GM23338 (cell line): ENCODE measurements at regions not wholly inside any gene's neighbourhood (a gene's known extent, or its start where the extent isn't known, plus 50 kb on each side); places are given as distances from the start of the nearest gene placed in this dataset.

Experiments
- ATAC-seq: fragments of 200-7000 bp; cut with Tn5 transposase; 3 replicates; pipeline ENCODE4 v1.9.1; 2020
- DNase-seq: peaks from one replicate; pipeline ENCODE4 v3.0.0-alpha.2; 2015; ENCODE audit warnings: low spot score
- H2AFZ ChIP-seq: fragments of 200-600 bp; sonication (generic); 2 replicates; pipeline ENCODE4 v1.8.0; 2016; ENCODE audit warnings: antibody characterized with exemption, mild to moderate bottlenecking, moderate library complexity
- H3F3A ChIP-seq: fragments of 200-600 bp; sonication (generic); replicated peaks from 2 replicates; pipeline ENCODE4 v1.8.0; 2017; ENCODE audit warnings: antibody characterized with exemption, mixed run types, low read depth
- H3K27ac ChIP-seq: fragments of 200-600 bp; sonication (generic); 2 replicates; pipeline ENCODE4 v1.6.1; 2016; ENCODE audit warnings: low read depth
- H3K27me3 ChIP-seq: fragments of 200-600 bp; sonication (generic); 2 replicates; pipeline ENCODE4 v1.8.0; 2016; ENCODE audit warnings: mild to moderate bottlenecking, mixed run types, moderate library complexity; ENCODE audit not compliant: insufficient read depth
- H3K36me3 ChIP-seq: fragments of 200-600 bp; sonication (generic); 2 replicates; pipeline ENCODE4 v1.8.0; 2016; ENCODE audit warnings: mild to moderate bottlenecking; ENCODE audit not compliant: insufficient read depth
- H3K4me1 ChIP-seq: fragments of 200-600 bp; sonication (generic); 2 replicates; pipeline ENCODE4 v1.8.0; 2016; ENCODE audit warnings: mild to moderate bottlenecking, moderate library complexity; ENCODE audit not compliant: insufficient read depth
- H3K4me2 ChIP-seq: fragments of 200-600 bp; sonication (generic); 2 replicates; pipeline ENCODE4 v1.7.1; 2017; ENCODE audit warnings: mixed run types
- H3K4me3 ChIP-seq: fragments of 200-600 bp; sonication (generic); 2 replicates; pipeline ENCODE4 v1.6.1; 2016; ENCODE audit warnings: mixed run types
- H3K79me2 ChIP-seq: fragments of 200-600 bp; sonication (generic); replicated peaks from 2 replicates; pipeline ENCODE4 v1.8.0; 2017; ENCODE audit warnings: mild to moderate bottlenecking; ENCODE audit not compliant: insufficient read depth
- H3K9me2 ChIP-seq: fragments of 200-600 bp; sonication (generic); 2 replicates; pipeline ENCODE4 v1.8.0; 2017; ENCODE audit not compliant: insufficient read depth
- H4K20me1 ChIP-seq: fragments of 200-600 bp; sonication (generic); replicated peaks from 2 replicates; pipeline ENCODE4 v1.8.0; 2017; ENCODE audit warnings: mild to moderate bottlenecking; ENCODE audit not compliant: insufficient read depth
- H3K27ac Mint-ChIP-seq: 2 replicates; pipeline ENCODE4 v1.8.0; 2020; ENCODE audit warnings: inconsistent platforms, mild to moderate bottlenecking, moderate library complexity, mixed read lengths
- H3K27me3 Mint-ChIP-seq: 3 replicates; pipeline ENCODE4 v1.8.0; 2022; ENCODE audit warnings: low read depth, mild to moderate bottlenecking, moderate library complexity, mixed read lengths, inconsistent platforms; ENCODE audit not compliant: insufficient read depth, poor library complexity
- H3K36me3 Mint-ChIP-seq: 3 replicates; pipeline ENCODE4 v1.8.0; 2021; ENCODE audit warnings: low read depth, mild to moderate bottlenecking, inconsistent platforms, moderate library complexity, mixed read lengths
- H3K4me1 Mint-ChIP-seq: 3 replicates; pipeline ENCODE4 v1.8.0; 2020; ENCODE audit warnings: mild to moderate bottlenecking, inconsistent platforms, mixed read lengths
- H3K4me3 Mint-ChIP-seq: 3 replicates; pipeline ENCODE4 v1.8.0; 2021; ENCODE audit warnings: moderate library complexity, mild to moderate bottlenecking, inconsistent platforms, mixed read lengths
- H3K9me3 Mint-ChIP-seq: 3 replicates; pipeline ENCODE4 v1.8.0; 2020; ENCODE audit warnings: moderate library complexity, mild to moderate bottlenecking, inconsistent platforms, mixed read lengths
- CREB1 ChIP-seq: fragments of 250-450 bp; sonication (Bioruptor Pico); IDR thresholded peaks from 2 replicates; pipeline ENCODE4 v1.5.0; 2020; ENCODE audit warnings: low read depth, mild to moderate bottlenecking, moderate library complexity
- EZH2 ChIP-seq: fragments of 200-600 bp; sonication (generic); IDR thresholded peaks from one replicate; pipeline ENCODE4 v1.8.0; 2017; ENCODE audit warnings: antibody characterized with exemption, mild to moderate bottlenecking, low read depth; ENCODE audit not compliant: unreplicated experiment
- EZH2phosphoT487 ChIP-seq: fragments of 200-600 bp; sonication (generic); IDR thresholded peaks from one replicate; pipeline ENCODE4 v1.8.1; 2018; ENCODE audit warnings: antibody characterized with exemption; ENCODE audit not compliant: unreplicated experiment
- JUNB ChIP-seq: IDR thresholded peaks from one replicate; pipeline ENCODE4 v1.6.1; 2016; ENCODE audit warnings: antibody characterized with exemption; ENCODE audit not compliant: unreplicated experiment
- NANOG ChIP-seq: IDR thresholded peaks from 2 replicates; pipeline ENCODE4 v1.6.1; 2016; ENCODE audit warnings: antibody characterized with exemption, borderline replicate concordance
- POLR2AphosphoS5 ChIP-seq: IDR thresholded peaks from 2 replicates; pipeline ENCODE4 v1.6.1; 2016; ENCODE audit warnings: antibody characterized with exemption, low read depth
- STAT1 ChIP-seq: IDR thresholded peaks from one replicate; pipeline ENCODE4 v1.6.1; 2016; ENCODE audit warnings: antibody characterized with exemption; ENCODE audit not compliant: unreplicated experiment
- ZNF114 ChIP-seq: fragments of 250-450 bp; sonication (Bioruptor Pico); IDR thresholded peaks from 2 replicates; pipeline ENCODE4 v1.5.0; 2020; ENCODE audit warnings: mild to moderate bottlenecking, moderate library complexity
- ZNF331 ChIP-seq: fragments of 250-450 bp; sonication (Bioruptor Pico); IDR thresholded peaks from 2 replicates; pipeline ENCODE4 v1.5.0; 2020; ENCODE audit warnings: low read depth, mild to moderate bottlenecking, moderate library complexity
- TF ChIP-seq, protein P1 (sequence below): IDR thresholded peaks from 2 replicates; pipeline ENCODE4 v1.6.1; 2016; ENCODE audit warnings: antibody characterized with exemption
- TF ChIP-seq, protein P2 (sequence below): fragments of 250-450 bp; sonication (Bioruptor Pico); IDR thresholded peaks from 2 replicates; pipeline ENCODE4 v1.5.0; 2020; ENCODE audit warnings: mild to moderate bottlenecking, moderate library complexity
- TF ChIP-seq, protein P3 (sequence below): IDR thresholded peaks from one replicate; pipeline ENCODE4 v1.6.1; 2018; ENCODE audit warnings: antibody characterized with exemption; ENCODE audit not compliant: unreplicated experiment

DNA sequence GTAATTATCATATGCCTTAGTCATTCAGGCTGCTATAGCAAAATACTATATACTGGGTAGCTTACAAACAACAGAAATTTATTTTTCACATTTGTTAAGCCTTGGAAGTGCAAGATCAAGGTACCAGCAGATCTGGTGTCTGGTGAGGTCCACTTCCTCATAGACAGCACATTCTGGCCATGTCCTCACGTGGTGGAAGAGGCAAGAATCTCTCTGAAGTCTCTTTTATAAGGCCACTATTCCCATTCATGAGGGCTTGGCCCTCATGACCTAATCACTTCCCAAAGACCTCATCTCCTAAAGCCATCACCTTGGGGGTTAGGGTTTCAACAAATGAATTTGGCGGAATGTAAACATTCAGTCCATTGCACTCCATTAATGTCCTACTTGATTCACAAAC is 137.5 kb upstream of the C1GALT1 start:
- DNase-seq (no peak), ATAC-seq (no peak)
- H3K36me3 ChIP-seq, result no peaks in the 10 kb centered on the region
- no peak overlapping the region for H2AFZ ChIP-seq
- Mint-ChIP-seq H3K4me3 (no peak overlapping the region), H3K36me3 (peaks cover 3% of the 10 kb centered on the region; the same call in 2 of the 3 replicates), H3K4me1 (no peaks in the 10 kb centered on the region), H3K9me3 (peaks cover 4% of the 10 kb centered on the region; the same call in 2 of the 3 replicates), H3K27ac (no peak overlapping the region), H3K27me3 (peaks cover 5% of the 10 kb centered on the region)
- H3K79me2 ChIP-seq, result no peaks in the 10 kb centered on the region
- H3F3A ChIP-seq, result no peaks in the 10 kb centered on the region
- H3K4me2 ChIP-seq, result no peak overlapping the region
- no peaks in the 10 kb centered on the region for H3K27me3 ChIP-seq
- no peaks in the 10 kb centered on the region for H3K4me1 ChIP-seq
- no peaks in the 10 kb centered on the region; the same call in 1 of the 2 replicates for H3K9me2 ChIP-seq
- H4K20me1 ChIP-seq, result no peaks in the 10 kb centered on the region
- TF ChIP-seq POLR2AphosphoS5 (no peak), JUNB (no peak)
- TF ChIP-seq, protein P1, sequence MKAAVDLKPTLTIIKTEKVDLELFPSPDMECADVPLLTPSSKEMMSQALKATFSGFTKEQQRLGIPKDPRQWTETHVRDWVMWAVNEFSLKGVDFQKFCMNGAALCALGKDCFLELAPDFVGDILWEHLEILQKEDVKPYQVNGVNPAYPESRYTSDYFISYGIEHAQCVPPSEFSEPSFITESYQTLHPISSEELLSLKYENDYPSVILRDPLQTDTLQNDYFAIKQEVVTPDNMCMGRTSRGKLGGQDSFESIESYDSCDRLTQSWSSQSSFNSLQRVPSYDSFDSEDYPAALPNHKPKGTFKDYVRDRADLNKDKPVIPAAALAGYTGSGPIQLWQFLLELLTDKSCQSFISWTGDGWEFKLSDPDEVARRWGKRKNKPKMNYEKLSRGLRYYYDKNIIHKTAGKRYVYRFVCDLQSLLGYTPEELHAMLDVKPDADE, result no peak
- no peak overlapping the region for H3K4me3 ChIP-seq
- no peak overlapping the region for H3K27ac ChIP-seq

DNA sequence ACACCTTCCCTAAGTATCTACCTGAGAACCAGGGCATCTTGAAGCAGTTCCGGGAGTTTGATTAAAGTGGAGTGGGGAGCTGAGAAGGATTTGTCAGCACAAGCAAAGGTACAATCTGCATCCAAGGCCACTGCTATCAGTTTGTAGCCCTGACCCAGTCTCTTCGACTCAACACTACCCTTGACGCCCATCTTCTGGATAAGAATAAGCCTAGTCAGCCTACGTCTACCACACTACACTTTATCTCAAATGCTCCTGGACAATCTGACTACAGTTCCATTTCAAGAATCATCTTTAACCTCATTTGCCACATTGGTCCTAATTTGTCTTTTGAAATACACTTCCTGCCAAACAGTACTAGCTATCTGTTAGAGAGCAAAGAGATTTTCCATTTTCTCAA is 134.1 kb upstream of the C1GALT1 start:
- DNase-seq, result no peak
- Histone ChIP-seq H3K79me2 (no peaks in the 10 kb centered on the region), H3K27ac (no peak overlapping the region), H4K20me1 (no peaks in the 10 kb centered on the region), H3K4me3 (no peak overlapping the region), H3K4me1 (no peaks in the 10 kb centered on the region), H3K27me3 (no peaks in the 10 kb centered on the region), H3K9me2 (no peaks in the 10 kb centered on the region; the same call in 1 of the 2 replicates), H3K4me2 (no peak overlapping the region), H3K36me3 (no peaks in the 10 kb centered on the region), H3F3A (no peaks in the 10 kb centered on the region), H2AFZ (no peak overlapping the region)
- ATAC-seq, result no peak
- Mint-ChIP-seq H3K27ac (no peak overlapping the region), H3K4me1 (no peaks in the 10 kb centered on the region), H3K27me3 (no peaks in the 10 kb centered on the region), H3K9me3 (no peaks in the 10 kb centered on the region; the same call in 2 of the 3 replicates), H3K4me3 (no peak overlapping the region), H3K36me3 (no peaks in the 10 kb centered on the region)
- no peak for TF ChIP-seq POLR2AphosphoS5
- TF ChIP-seq JUNB, result no peak
- TF ChIP-seq ZNF114 (CRISPR knock-in tag), result no peak
- TF ChIP-seq CREB1 (CRISPR knock-in tag), result no peak
- no peak for TF ChIP-seq EZH2phosphoT487
- TF ChIP-seq, protein P2, sequence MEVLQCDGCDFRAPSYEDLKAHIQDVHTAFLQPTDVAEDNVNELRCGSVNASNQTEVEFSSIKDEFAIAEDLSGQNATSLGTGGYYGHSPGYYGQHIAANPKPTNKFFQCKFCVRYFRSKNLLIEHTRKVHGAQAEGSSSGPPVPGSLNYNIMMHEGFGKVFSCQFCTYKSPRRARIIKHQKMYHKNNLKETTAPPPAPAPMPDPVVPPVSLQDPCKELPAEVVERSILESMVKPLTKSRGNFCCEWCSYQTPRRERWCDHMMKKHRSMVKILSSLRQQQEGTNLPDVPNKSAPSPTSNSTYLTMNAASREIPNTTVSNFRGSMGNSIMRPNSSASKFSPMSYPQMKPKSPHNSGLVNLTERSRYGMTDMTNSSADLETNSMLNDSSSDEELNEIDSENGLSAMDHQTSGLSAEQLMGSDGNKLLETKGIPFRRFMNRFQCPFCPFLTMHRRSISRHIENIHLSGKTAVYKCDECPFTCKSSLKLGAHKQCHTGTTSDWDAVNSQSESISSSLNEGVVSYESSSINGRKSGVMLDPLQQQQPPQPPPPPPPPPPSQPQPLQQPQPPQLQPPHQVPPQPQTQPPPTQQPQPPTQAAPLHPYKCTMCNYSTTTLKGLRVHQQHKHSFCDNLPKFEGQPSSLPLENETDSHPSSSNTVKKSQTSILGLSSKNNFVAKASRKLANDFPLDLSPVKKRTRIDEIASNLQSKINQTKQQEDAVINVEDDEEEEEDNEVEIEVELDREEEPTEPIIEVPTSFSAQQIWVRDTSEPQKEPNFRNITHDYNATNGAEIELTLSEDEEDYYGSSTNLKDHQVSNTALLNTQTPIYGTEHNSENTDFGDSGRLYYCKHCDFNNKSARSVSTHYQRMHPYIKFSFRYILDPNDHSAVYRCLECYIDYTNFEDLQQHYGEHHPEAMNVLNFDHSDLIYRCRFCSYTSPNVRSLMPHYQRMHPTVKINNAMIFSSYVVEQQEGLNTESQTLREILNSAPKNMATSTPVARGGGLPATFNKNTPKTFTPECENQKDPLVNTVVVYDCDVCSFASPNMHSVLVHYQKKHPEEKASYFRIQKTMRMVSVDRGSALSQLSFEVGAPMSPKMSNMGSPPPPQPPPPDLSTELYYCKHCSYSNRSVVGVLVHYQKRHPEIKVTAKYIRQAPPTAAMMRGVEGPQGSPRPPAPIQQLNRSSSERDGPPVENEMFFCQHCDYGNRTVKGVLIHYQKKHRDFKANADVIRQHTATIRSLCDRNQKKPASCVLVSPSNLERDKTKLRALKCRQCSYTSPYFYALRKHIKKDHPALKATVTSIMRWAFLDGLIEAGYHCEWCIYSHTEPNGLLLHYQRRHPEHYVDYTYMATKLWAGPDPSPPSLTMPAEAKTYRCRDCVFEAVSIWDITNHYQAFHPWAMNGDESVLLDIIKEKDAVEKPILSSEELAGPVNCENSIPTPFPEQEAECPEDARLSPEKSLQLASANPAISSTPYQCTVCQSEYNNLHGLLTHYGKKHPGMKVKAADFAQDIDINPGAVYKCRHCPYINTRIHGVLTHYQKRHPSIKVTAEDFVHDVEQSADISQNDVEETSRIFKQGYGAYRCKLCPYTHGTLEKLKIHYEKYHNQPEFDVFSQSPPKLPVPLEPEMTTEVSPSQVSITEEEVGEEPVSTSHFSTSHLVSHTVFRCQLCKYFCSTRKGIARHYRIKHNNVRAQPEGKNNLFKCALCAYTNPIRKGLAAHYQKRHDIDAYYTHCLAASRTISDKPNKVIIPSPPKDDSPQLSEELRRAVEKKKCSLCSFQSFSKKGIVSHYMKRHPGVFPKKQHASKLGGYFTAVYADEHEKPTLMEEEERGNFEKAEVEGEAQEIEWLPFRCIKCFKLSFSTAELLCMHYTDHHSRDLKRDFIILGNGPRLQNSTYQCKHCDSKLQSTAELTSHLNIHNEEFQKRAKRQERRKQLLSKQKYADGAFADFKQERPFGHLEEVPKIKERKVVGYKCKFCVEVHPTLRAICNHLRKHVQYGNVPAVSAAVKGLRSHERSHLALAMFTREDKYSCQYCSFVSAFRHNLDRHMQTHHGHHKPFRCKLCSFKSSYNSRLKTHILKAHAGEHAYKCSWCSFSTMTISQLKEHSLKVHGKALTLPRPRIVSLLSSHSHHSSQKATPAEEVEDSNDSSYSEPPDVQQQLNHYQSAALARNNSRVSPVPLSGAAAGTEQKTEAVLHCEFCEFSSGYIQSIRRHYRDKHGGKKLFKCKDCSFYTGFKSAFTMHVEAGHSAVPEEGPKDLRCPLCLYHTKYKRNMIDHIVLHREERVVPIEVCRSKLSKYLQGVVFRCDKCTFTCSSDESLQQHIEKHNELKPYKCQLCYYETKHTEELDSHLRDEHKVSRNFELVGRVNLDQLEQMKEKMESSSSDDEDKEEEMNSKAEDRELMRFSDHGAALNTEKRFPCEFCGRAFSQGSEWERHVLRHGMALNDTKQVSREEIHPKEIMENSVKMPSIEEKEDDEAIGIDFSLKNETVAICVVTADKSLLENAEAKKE, result no peak
- no peak for TF ChIP-seq ZNF331 (CRISPR knock-in tag)
- TF ChIP-seq NANOG, result no peak
- no peak for TF ChIP-seq STAT1
- TF ChIP-seq, protein P3, sequence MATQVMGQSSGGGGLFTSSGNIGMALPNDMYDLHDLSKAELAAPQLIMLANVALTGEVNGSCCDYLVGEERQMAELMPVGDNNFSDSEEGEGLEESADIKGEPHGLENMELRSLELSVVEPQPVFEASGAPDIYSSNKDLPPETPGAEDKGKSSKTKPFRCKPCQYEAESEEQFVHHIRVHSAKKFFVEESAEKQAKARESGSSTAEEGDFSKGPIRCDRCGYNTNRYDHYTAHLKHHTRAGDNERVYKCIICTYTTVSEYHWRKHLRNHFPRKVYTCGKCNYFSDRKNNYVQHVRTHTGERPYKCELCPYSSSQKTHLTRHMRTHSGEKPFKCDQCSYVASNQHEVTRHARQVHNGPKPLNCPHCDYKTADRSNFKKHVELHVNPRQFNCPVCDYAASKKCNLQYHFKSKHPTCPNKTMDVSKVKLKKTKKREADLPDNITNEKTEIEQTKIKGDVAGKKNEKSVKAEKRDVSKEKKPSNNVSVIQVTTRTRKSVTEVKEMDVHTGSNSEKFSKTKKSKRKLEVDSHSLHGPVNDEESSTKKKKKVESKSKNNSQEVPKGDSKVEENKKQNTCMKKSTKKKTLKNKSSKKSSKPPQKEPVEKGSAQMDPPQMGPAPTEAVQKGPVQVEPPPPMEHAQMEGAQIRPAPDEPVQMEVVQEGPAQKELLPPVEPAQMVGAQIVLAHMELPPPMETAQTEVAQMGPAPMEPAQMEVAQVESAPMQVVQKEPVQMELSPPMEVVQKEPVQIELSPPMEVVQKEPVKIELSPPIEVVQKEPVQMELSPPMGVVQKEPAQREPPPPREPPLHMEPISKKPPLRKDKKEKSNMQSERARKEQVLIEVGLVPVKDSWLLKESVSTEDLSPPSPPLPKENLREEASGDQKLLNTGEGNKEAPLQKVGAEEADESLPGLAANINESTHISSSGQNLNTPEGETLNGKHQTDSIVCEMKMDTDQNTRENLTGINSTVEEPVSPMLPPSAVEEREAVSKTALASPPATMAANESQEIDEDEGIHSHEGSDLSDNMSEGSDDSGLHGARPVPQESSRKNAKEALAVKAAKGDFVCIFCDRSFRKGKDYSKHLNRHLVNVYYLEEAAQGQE, result no peak
- TF ChIP-seq EZH2, result no peak
